ENCODE measurements at regions not wholly inside any gene's neighbourhood (a gene's known extent, or its start where the extent isn't known, plus 50 kb on each side); places are given as distances from the start of the nearest gene placed in this dataset.

DNA sequence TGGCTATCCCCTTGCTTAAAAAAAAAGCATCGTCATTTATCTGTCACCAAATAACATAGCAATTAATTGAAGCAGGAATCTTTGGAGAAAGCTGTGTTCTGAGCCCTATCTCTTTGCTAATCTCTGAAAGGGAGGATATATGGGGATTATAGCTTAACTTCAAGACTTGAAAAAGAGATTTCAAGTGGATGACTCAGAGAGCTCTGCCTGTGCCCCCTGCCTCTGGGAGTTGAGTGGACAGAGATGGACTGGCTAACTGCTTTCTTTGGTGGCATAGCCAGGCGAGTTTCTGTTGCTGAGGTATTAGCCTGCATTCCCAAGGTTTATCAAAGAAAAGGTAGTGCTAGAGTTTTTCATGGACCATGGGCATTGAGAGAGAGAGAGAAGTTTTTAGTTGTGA is 91.6 kb downstream of the DDIT4L start:
- no peak for TF ChIP-seq POLR2AphosphoS5 (IDR thresholded peaks at IDR 0.05)
- TF ChIP-seq POLR2A (IDR thresholded peaks at IDR 0.05; ENCODE audit: low read depth), result no peak
- TF ChIP-seq, protein P1, sequence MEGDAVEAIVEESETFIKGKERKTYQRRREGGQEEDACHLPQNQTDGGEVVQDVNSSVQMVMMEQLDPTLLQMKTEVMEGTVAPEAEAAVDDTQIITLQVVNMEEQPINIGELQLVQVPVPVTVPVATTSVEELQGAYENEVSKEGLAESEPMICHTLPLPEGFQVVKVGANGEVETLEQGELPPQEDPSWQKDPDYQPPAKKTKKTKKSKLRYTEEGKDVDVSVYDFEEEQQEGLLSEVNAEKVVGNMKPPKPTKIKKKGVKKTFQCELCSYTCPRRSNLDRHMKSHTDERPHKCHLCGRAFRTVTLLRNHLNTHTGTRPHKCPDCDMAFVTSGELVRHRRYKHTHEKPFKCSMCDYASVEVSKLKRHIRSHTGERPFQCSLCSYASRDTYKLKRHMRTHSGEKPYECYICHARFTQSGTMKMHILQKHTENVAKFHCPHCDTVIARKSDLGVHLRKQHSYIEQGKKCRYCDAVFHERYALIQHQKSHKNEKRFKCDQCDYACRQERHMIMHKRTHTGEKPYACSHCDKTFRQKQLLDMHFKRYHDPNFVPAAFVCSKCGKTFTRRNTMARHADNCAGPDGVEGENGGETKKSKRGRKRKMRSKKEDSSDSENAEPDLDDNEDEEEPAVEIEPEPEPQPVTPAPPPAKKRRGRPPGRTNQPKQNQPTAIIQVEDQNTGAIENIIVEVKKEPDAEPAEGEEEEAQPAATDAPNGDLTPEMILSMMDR (IDR thresholded peaks at IDR 0.05), result no peak
- TF ChIP-seq EP300 (IDR thresholded peaks at IDR 0.05), result no peak
